GM12872 (cell line): ENCODE measurements at regions not wholly inside any gene's neighbourhood (a gene's known extent, or its start where the extent isn't known, plus 50 kb on each side); places are given as distances from the start of the nearest gene placed in this dataset.

Experiments used
- TF ChIP-seq, protein P1 (sequence below): IDR thresholded peaks from 3 replicates; pipeline ENCODE4 v1.5.1; 2011; ENCODE audit warnings: low read depth, mild to moderate bottlenecking, low read length, moderate library complexity; ENCODE audit not compliant: insufficient read depth

DNA sequence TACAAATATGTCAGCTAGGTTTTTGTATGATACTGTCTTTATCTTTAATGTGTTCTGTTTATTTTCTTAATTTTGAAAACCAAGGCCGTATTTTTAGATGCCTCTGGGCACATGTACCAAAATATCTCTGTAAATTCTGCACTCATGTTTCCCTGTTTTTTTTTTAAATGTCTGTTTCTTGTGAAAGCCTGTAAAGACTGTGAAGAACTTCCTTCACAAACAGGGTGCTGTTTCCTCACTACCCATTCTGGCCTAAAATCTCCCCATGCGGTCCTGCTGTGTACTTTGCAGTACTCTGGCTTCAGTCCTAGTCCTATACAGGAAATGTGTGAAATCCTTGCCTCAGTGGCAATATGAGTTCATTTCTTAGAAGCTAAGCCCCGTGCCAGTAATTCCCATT is 133.4 kb upstream of the ZBTB20 start:
- TF ChIP-seq, protein P1, sequence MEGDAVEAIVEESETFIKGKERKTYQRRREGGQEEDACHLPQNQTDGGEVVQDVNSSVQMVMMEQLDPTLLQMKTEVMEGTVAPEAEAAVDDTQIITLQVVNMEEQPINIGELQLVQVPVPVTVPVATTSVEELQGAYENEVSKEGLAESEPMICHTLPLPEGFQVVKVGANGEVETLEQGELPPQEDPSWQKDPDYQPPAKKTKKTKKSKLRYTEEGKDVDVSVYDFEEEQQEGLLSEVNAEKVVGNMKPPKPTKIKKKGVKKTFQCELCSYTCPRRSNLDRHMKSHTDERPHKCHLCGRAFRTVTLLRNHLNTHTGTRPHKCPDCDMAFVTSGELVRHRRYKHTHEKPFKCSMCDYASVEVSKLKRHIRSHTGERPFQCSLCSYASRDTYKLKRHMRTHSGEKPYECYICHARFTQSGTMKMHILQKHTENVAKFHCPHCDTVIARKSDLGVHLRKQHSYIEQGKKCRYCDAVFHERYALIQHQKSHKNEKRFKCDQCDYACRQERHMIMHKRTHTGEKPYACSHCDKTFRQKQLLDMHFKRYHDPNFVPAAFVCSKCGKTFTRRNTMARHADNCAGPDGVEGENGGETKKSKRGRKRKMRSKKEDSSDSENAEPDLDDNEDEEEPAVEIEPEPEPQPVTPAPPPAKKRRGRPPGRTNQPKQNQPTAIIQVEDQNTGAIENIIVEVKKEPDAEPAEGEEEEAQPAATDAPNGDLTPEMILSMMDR: no peak

DNA sequence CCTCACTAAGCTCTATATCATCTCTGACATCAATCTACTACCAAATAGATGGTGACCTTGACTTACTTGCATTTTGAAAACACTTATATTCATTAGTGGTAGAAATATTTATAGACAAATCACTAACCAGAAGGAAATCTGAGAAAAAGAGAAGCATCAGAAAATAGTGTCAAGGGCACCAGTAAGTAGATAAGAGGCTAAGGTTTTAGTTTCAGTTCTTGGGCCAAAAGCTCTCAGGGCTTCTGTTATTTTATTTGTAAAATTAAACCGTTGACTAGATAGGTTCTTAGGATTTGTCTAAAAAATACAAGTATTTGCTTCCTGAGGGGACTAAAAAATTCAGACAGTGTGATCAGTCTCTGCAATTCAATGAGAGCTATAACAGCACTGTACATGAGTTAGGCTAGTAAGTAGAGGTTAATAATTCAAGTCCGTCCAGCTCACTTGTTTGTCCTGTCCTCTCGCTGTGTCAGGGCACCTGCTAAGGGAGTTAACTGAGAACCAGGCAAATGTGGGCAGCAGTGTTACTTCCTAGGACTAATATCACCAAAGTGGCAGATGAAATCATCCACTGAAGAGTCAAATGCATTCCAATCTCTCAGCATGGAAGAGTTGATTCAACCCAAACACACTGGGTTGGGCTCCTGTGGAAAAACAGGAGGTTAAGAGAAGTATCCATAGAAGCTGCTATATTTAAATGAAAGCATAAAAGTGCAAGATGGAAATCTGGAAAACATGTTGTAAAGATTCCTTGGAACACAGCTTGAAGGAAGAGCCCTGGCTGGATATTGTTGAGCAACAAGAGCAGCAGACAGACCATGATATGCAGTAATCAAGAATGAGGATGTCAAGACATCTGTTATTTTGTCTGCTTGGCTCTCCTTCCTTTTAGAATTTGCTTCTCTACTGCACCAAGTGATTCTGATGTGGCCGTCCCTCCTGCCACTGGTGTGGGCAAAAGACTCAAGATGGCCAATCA is 134.9 kb upstream of the ZBTB20 start:
- TF ChIP-seq, protein P1: no peak

DNA sequence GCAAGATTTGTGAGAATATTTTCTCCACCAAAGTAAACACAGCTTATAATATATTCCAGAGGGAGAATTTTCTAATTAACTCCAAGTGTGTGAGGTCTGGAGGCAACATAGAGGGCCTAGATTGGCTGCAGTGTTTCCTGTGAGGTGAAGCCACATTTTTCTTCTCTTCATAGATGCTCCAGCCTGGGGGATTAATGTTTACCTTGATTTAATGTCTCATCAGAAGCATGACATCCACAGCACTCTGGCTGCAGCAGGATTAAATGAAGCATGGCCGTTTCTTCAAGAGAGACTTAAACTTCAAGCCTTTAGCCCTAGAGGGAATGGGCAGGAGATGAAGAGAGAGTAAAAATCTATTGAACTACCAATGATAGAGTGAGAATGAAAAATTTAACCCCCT is 137.9 kb upstream of the ZBTB20 start:
- TF ChIP-seq, protein P1: no peak

DNA sequence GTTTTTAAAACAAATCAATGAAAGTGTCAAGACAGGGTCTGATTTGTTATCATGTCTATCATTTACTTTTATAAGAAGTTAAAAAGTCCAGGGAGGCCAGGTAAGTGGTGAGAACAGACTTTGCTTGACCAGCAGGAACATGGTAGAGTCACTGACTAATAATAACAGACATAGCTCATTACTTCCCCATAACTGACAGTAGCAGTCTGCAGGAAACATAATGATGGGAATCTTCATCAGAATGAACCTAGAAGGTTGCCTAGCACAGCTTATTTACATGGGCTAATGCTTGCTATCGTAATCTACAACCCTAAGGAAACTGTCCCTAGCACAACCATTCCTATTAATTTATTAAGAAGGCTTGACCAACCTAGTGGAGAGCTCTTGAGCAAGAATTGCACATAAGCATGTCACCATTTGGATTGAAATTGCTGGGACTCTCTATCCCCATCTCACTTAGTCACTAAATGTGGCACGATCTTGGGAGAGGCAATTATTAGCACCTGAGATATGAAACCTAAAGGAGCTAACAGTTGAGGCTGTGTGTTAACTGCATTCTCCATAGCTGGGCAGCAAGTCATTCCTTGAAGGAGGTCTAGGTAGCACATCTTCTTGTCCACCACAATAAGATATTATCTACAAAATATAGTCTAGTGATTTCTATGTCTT is 139.6 kb upstream of the ZBTB20 start:
- TF ChIP-seq, protein P1: no peak

DNA sequence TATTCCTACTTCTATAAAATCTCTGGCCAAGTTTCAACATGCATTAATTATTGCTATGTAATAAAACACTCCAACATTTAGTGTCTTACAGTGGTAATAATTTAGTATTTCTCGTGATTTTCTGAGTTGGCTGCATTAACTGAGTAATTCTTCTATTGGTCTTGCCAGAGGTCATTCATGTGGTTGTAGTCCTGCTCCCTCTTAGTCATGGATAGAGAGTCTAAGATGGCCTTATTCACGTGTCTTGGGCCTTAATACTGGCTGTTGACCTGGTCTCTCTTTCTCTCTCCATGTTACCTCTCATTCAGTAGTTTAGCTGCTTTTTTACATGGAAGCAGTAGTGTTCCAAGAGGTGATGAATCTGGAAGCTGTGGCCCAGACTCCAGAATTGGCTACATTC is 140.1 kb upstream of the ZBTB20 start:
- TF ChIP-seq, protein P1: no peak

DNA sequence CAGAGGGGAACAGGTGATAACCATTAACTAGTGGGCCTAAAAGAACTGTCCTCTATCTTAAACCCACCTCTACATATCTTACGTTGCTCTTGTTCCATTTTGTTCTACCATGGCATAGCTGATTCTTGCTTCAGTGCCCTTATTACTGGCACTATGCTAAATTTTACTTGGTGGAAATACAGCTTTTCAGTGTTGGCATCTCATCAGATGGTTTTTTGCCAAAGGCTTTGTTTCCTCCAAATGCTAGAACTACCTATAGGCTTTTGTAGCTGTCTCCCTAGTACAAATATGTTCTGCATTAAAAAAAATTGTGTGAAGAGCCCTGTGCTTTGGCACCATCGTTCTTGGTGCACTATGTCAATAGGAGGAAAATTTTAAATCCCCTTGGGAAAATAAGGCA is 145.0 kb upstream of the ZBTB20 start:
- TF ChIP-seq, protein P1: no peak

- TF ChIP-seq, protein P1: no peak
Observed at GRCh38 chr3:115292677-115293165, 145.6 kb upstream of the ZBTB20 start.
